HG03457 (cell line): ENCODE measurements at regions not wholly inside any gene's neighbourhood (a gene's known extent, or its start where the extent isn't known, plus 50 kb on each side); places are given as distances from the start of the nearest gene placed in this dataset.

ENCODE experiments used
- ATAC-seq: cut with Tn5 transposase; IDR thresholded peaks from one replicate; pipeline ENCODE4 v1.9.1; 2021; ENCODE audit warnings: moderate number of reproducible peaks; ENCODE audit not compliant: unreplicated experiment

GRCh38 chr9:89891221-89891590 lies 286.4 kb downstream of the GADD45G start:
- ATAC-seq = no peak

GRCh38 chr9:89891591-89892304 lies 286.9 kb downstream of the GADD45G start:
- no peak for ATAC-seq

GRCh38 chr9:89892920-89893319 lies 288.1 kb downstream of the GADD45G start:
- no peak for ATAC-seq

DNA sequence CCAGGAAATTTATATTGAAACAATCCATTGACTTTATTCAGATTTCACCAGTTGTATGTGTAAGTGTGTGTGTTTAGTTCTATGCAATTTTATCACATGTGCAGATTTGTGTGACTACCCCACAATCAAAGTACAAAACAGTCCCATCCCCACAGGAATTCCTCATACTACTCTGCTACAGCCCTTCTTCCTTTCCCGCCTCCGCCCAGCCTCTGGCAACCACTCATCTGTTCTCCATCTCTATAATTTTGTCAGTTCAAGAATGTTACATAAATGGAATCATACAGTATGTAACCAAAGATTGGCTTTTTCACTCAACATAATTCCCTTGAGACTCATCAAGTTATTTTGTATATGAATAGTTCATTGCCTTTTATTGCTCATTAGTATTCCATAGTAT lies 289.1 kb downstream of the GADD45G start:
- no peak for ATAC-seq

GRCh38 chr9:89896806-89897340 lies 292.1 kb downstream of the GADD45G start:
- ATAC-seq = no peak

DNA sequence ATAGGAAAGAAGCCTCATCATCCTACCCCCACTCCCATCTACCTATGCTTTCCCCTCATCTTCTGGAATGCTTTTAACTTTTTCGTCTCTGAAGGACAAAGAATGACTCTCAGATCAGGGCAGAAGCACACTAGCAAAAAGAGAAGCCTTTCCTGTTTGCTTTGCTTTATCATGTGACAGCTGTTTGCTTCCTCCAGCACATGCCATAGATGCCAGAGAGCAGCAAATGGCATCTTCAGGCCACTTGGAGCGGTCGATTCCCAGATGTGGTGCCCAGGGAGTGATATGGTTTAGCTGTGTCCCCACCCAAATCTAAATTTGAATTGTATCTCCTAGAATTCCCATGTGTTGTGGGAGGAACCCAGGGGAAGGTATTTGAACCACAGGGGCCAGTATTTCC lies 294.8 kb downstream of the GADD45G start:
- no peak for ATAC-seq

- no peak for ATAC-seq
Measured at GRCh38 chr9:89901920-89902319, 297.1 kb downstream of the GADD45G start.

- no peak for ATAC-seq
Measured at GRCh38 chr9:89902450-89903140, 297.8 kb downstream of the GADD45G start.

- ATAC-seq = no peak
Measured at GRCh38 chr9:89903141-89903475, 298.3 kb downstream of the GADD45G start.

- ATAC-seq = no peak
Measured at GRCh38 chr9:89905606-89906338, 301.0 kb downstream of the GADD45G start.

DNA sequence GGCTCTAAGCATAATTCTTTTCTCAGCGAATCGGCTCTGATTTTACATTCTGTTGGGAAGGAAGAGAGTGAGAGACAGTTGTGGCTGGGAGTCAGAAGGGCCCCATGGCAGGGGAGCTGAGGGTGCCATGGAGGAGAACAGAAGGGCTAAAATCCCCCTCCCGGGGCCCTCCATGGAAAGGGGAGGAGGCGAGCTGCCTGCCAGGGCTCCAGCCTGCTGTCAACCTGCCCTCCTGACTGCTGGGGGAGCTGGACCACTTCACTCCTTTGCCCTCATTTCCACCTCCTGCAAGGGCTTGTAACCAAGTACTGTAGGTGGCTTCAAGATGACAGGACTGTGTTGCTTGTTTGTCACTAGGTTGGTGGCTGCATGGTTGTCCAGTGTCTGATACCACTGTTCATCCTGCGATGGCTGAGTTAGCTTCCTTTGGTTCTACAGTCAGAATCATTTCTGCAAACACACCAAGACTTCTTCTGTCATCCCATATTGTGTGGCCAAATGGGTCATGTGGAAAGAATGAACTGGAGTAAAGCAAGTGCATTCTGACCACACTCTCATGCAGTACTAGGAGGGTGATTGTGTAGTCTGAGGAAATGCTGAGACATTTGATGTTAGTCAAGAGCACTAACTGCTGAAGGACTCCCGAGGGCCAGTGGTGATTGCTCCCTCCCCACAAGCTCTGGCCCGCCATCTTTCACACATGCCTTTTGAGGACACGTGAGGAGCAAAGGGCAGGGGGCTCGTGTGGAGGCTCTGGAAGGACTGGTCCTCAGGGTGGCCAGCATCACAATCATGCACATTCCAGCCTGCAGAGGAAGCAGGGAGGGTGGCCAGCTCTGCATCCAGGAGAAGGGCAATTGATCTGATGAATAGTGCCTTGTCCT lies 307.2 kb downstream of the GADD45G start:
- no peak for ATAC-seq

DNA sequence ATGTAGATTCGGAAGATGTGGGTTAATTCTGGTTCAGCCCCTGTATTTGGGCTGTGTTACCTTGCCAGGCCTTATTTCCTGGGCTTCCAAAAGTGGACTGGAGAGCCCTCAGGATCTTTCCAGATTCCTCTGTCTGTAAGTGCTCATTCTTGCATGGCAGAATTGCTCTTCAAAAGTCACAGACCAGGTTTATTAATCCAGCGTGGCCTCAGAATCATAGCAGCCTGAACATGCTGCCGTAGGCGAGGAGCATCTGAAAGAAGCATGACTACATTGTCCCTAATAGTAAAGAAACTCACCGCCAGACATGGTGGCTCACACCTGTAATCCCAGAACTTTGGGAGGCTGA lies 307.8 kb downstream of the GADD45G start:
- ATAC-seq = no peak

- ATAC-seq = no peak
Measured at GRCh38 chr9:89915187-89915586, 310.4 kb downstream of the GADD45G start.

- ATAC-seq = no peak
Measured at GRCh38 chr9:89916001-89916597, 311.3 kb downstream of the GADD45G start.

DNA sequence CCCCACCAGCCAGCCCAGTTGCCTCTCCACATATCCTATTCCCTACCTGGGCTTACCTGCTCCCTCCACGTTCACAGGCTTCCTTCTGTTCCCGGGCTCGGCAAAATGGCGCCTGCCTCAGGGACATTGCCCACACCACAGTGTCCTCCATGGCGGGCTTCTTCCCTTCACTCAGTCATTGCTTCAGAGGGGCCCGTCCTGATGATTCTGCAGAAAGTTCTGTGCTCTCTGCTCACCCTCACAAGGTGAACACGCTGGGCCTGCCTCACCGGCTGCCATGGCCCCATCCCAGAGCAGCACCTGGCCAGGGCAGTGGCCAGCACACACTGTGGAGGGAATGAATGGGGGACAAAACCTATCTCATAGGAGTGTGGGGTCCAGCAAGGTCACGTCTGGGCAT lies 313.0 kb downstream of the GADD45G start:
- ATAC-seq = no peak

GRCh38 chr9:89919171-89919681 lies 314.4 kb downstream of the GADD45G start:
- no peak for ATAC-seq

DNA sequence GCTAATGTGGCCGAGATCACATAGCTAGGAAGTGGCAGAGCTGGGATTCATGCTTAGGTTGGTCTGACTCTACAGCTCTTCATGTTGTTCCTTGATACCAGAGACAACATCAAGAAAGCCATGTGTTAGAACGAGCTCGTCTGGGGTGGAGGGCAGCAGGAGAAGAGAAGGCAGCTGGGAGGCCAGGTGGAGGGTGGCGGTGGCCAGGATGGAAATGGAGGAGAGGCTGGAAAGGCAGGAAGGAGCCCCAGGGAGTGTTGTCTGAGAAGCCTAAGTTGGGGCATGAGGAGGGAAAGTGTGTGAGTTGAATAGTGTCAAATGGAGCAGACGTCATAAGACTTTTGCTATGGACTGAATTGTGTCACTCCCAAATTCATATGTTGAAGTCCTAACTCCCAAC lies 315.3 kb downstream of the GADD45G start:
- ATAC-seq = no peak

- ATAC-seq = no peak
Measured at GRCh38 chr9:89920951-89921350, 316.1 kb downstream of the GADD45G start.

- no peak for ATAC-seq
Measured at GRCh38 chr9:89922099-89922498, 317.3 kb downstream of the GADD45G start.

GRCh38 chr9:89923174-89923573 lies 318.4 kb downstream of the GADD45G start:
- ATAC-seq = no peak
